GM18511 (cell line): ENCODE measurements at regions not wholly inside any gene's neighbourhood (a gene's known extent, or its start where the extent isn't known, plus 50 kb on each side); places are given as distances from the start of the nearest gene placed in this dataset.
A peak's percentile ranks its signal among the peaks of the same experiment; 100 is the strongest.

Experiments
- ATAC-seq: cut with Tn5 transposase; IDR thresholded peaks from one replicate; pipeline ENCODE4 v1.9.1; 2021; ENCODE audit warnings: mild to moderate bottlenecking, moderate library complexity; ENCODE audit not compliant: unreplicated experiment

DNA sequence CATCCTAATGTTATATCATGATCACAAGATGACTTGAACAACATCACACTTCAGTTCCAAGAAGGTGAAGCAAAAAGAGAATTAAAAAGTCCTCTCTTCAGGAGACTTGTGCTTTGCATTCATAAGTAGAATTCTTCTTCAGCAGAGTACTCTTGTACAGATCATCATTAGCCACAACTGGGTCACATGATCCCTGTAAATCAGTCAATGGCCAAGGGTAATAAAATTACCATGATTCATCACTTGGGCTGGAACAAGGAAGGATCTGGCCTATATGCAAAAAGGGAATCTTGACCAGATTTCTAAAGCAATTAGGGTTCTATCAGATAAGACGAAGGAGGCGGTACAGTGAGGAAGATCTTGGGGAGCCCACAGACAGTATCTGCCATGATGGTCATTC is 458.0 kb upstream of the DEPDC1 start:
- no peak for ATAC-seq

DNA sequence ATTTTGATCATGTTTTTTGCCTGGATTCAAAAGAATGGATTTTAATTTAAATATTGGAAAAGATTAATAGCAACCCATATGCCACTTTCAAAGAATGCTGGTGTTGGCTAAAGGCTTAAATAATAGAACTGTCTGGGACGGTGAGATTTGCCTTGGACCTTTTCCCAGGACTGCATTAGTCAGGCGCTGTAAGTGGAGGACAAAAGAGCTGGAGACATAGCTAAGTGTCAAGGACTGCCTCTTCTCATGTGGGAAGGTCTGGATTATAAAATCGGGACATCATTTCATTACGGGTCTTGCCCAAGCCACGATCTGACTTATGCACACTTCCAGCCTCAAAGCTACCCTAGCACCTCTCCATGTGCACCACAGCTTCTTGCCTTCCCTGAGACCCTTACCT is 458.5 kb upstream of the DEPDC1 start:
- ATAC-seq = no peak

DNA sequence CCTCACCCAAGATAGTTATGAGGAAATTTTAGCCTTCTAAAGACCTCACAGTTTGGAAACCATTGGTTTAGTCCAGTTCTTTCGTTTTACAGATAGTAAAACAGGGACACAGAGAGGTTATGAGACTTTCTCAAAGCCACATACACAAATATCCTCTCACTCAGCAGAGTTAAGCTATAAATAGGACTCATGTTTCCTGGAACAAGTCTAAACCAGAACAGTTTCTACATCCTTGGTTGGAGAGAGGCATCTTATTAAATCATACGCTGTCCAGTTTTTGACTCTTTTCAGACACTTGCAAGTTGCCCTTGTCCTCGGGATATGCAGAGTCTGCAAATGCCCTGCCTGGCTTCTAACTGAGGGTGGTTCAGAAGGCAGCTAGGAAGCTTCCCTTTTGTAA is 462.1 kb upstream of the DEPDC1 start:
- ATAC-seq = no peak

DNA sequence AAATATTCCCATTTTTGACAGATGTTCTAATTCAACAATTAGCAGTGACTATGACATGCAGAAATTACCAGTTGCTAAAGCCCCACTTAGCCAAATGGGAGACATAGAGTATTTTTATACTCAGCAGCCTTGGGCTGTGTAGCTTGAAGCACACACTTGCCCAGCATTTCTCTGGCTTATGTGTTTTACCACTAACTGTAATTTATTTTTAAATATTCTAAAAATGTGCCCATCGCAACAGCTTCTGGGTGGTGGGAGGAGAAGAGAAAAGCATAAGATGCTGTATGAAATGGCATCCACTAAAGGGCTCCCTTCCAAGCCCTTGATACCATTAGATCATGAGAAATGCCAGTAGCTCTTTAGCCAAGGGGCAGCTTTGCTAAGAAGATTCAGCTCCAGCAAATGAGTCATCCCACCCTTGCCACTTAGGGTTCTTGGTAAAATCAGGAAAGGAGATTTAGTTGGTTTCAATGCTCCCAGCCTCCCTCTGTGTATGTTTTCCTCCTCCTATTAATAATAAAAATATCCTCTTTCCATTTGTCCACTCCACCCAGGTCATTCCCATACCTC is 462.7 kb upstream of the DEPDC1 start:
- ATAC-seq = no peak

DNA sequence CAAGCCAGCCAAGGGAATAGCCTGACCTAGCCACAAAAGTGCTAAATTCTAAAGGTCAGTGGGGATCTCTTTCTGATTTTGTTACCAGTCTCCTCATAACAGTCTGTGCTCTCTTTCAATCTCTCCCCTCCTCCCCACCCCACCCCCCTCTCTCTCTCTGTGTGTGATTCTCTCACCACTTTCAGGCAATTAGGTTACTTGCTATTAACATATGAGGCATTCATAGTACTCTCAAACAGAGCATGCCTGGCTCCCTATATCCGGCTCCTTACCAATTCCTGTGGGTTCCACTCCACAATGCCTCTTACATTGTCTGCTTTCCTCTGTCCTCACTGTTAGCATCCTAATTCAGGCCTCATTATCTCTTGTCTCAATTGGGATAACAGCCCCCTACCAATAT is 464.3 kb upstream of the DEPDC1 start:
- no peak for ATAC-seq

DNA sequence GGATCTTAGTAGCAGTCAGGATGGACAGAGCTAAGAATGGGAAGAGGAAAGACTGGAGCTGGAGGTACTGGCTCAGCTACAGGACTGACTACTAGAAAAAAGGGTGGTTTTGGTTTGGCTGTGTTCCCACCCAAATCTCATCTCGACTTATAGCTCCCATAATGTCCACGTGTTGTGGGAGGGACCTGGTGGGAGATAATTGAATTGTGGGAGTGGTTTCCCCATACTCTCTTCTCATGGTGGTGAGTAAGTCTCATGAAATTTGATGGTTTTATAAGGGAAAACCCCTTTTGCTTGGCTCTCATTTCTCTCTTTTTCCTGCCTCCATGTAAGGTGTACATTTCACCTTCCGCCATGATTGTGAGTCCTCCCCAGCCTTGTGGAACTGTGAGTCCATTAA is 466.5 kb upstream of the DEPDC1 start:
- no peak for ATAC-seq

DNA sequence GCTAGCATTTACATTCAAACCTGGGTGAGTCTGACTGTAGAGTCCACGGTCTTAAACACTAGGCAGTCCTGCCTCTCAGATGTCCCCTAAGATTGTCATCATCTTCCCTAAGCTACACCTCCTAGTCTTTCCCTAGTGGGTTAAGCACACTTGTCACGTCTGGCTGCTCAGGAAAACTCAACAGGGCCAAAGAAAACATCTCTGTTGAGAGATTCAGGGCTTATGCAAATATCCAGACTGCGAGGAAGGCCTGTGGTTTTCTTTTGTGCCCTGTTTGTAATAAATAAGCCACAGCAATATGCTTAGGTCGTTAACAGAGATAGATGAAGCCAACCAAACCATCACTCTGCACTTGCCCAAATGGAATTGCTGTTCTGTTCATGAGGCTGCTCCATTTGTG is 472.6 kb upstream of the DEPDC1 start:
- ATAC-seq = peak; percentile 65

DNA sequence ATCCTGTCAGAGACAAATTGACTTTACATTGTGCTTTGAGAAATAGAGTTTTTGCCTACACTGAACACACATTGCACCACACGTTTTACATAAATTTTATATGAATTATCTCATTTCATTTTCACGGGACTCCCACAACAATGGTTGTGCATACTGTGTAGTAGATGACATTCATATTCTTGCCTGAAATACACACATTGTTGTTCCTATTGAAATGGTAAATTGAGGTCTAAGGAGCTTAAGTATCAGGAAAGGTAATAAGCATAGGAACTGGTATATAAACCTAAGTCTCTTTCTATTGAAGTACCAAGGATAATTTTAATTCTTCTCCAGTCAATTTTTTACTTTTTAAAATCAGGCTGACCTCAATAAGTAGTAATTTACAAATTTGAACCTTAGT is 473.7 kb upstream of the DEPDC1 start:
- no peak for ATAC-seq

DNA sequence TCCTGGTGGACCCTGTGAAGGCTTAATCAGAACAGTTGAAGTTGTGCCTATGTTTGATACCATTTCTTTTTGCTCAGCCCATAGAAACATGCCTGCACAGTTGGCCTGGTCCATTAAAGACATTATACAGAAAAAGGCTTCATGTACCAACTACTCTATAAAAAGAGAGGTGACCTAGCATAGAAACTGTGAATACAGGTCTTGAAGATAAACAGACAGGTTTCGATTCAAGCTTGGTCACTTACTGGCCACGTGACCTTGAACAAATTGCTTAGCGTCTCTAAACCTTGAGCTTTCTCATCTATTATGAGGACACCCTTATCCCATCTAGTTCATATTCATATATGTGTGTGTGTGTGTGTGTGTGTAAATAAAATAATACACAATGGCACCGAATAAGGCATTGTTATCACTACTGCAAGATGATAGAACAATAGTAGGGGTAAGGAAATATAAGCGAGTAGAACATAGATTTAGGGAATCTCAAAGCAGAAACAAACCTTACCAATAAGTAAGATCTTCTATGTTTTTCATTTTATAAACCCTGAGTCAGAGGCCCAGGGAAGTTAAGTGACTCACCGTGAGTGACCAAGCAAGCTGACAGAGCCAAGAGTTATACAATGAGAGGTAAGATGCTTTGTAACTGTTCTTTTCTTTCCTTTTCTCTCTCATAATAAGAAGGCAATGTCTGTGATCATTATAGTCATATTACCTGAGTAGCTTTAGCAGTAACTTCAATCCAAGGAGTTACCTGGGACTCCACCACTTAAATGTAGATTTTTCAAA is 476.8 kb upstream of the DEPDC1 start:
- no peak for ATAC-seq

DNA sequence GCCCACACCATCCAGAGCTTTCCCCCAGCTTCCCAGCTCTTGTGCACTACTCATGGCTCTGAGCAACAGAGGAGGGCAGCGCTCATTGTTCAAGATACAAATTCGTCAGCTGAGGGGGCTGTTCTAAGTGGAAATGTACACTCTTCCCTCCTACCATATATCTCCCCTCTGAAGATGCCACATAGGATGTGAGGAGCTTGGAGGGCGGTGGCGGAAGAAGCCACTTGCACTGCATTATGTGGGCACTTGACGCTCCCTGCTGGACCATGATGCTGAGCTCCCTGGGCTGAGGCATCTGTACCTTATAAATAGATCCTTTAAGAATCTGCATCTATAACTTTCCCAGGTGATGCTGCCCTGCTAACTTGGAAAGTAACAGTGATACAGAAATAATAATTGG is 477.6 kb upstream of the DEPDC1 start:
- ATAC-seq = no peak

DNA sequence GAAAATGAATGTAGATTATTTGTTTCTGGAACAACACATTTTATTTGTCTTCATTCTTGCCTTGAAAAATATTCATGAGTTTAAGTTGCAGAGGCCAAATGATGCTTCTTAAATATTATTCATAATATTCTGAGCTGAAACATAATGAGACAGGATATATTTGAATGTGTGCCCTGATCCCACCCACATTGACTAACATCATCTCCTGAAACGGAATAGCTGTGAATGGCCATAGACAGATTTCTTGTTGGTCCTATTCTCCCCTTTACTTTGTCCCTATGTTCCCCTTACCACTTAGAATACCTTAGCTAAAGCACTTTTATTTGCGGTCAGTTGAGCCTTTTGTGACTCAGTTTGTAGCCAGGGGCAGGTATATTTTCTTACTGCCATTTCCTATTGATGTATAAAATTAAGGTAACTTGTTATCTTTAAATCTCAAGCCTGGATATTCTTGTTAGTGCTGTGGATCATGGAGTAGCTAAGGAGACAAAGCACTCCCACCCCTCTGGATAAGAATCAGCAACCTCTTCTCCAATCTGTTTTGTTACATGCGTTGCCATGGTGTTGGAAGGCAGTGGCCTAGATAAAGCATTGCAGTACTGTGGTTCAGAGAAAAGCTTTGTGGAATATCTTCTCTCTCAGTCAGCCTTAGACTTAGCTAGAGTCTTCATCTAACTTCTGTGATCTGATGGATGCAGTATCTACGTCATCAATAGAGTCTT is 478.5 kb upstream of the DEPDC1 start:
- ATAC-seq = no peak

DNA sequence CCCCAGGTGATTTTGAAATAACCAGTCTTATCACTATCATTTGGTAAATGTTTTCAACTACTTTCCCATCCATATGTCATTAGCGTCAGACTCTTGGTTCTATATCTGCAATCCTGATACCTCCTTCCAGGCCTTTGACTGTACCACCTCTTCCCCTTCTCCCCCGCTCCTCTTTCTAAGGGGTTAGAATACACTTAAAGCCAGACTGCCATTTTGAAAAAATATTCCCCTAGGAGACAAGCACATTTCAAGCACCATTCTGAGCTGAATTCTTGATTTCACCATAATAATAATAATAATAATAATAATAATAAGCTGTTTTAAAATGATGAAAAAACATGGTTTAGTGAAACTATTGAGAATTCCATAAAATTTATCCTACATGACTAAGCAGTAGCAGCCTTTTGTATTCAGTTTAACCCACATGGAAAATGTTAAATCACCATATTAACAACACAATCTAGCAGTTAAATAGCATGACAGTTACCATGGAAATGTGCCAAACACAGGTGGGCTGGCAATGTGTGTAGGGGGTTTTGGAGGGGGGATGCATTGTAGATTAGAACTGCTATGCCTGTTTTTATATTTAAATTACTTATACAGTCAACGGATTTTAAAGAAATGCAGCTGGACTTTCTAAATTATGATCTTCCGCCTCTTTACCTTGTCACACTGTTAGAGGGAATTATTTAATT is 480.2 kb upstream of the DEPDC1 start:
- no peak for ATAC-seq

DNA sequence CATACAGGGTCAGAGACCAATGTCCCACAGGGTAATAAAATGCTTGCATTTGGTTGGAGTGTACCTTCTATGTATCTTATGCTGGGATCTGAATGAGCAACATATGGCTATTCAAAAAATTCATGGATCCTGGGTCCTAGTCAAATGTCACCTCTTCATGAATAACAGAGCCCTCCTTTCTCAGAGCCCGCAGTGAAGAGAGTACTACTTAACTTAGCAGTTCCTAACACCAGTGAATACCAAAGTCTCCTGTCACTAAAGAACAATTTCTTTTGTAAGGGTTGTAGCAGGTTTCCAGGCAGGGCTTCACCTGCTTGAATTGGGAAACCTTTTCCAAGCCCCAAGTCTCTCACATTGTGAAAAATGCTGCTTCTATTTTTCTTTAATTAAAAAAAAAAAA is 483.0 kb upstream of the DEPDC1 start:
- no peak for ATAC-seq

DNA sequence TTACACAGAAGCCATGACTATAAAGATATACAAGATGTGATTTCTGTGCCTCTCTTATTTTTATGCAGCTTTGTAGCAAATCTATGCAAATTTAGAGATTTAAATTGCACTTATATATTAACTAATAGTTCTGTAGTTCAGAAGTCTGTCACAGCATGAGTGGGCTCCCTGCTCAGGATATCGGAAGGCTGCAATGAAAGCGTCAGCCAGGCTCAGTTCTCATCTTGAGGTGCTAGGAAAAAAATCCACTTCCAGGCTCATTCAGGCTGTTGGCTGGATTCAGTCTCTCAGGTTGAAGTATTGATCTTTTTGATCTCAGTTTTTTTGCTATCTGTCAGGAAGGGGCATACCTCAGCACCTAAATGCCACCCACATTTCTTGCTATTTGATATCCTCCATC is 487.4 kb upstream of the DEPDC1 start:
- no peak for ATAC-seq

DNA sequence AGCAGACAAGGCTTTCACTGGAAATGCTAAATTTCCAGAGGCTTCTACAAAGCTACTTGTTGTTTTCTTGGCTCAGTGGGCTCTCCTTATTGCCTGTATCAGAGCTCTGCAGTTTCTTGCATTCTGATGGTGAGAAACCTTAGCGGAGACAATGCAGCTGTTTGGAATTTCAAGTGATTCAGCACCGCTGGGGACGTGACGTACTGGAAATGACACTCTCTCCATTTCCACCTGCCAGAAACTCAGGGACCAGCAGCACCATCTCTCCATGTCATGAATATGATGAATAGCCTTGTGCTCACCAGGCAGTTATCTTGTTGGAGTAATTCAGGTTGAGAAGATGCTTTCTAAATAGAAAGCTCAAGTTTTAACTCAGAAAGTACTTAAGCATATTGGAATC is 497.2 kb upstream of the DEPDC1 start:
- no peak for ATAC-seq

DNA sequence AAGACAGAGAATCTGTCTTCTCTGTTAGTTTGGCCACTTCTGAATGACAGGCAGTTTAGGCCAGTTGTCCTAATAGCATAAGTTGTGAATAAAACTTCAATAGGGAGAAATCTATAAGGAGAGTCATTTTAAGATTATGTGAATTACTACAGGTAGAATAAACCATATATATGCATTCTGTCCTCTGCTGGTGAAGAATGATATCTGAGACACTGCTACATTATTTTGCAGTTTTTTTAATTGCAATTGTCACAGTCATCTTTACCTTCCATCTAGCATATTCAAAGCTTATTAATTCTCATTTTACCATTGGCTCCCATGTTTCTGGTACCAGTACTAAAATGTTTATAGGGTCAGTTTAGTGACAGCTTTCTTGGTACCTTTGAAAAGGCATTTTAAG is 519.6 kb upstream of the DEPDC1 start:
- no peak for ATAC-seq

DNA sequence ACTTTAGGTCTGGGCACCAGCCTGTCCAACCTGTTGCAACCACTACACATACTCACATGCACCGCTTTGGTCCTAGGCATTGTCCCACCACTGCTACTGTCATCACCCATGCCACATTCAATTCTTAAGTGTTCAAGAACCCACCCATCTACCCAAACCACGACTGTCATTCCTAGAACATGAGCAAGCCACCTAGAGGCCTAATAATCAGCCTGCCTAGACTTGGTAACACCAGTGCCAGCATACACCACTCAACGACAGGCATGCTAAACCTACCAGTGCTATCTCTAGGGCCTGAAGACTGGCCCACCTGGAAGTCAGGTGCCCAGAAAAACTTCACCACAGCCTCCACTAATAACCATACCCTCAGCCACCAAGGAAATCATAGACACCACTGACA is 532.8 kb upstream of the DEPDC1 start:
- no peak for ATAC-seq

DNA sequence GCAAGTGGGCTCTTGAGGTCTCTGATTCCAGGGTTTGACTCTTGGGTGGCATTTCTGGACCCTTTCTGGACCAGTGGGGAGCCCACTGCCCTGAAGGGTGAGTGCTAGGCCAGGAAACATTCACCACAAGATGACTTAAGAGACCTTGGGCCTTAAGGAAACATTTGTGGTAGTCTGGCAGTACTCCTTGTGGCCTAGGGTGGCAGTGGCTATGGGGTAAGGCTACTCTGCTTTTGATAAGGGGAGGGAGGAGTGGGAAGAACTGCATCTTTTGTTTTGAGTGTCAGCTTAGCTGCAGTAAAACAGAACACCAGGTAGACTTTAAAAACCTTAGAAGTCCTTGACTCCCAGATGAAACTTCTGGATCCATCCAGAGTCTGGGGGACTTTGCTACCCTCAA is 529.3 kb upstream of the LRRC7 start:
- no peak for ATAC-seq

DNA sequence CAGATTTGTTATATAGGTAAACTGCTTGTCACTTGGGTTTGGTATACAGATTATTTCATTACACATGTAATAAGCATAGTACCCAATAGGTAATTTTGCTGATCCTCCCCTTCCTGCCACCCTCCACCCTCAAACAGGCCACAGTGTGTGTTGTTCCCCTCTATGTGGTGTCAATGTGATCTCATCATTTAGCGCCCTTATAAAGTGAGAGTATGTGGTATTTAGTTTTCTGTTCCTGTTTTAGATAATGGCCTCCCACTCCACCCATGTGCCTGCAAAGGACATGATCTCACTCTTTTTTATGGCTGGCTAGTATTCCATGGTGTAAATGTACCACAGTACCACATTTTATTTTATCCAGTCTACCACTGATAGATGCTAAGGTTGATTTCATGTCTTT is 522.1 kb upstream of the LRRC7 start:
- ATAC-seq = no peak

DNA sequence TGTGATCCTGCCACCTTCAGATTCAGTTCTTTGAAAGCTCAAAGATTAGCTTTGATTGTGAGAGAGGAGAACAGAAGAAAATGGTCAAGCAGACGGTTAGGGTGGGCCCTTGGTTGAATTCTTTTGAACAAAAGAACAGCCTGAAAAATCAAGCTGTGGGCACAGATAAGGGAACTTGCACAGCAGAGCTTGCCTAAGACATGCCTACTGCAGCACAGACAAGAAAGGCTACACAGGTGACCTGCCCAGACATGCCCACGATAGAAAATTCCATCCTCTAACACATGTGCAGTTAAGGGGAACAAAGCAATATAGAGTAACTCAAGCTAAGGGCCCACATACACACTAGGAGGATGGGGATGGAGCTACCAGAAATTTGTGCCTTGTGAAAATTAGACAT is 512.5 kb upstream of the LRRC7 start:
- ATAC-seq = peak; percentile 68

DNA sequence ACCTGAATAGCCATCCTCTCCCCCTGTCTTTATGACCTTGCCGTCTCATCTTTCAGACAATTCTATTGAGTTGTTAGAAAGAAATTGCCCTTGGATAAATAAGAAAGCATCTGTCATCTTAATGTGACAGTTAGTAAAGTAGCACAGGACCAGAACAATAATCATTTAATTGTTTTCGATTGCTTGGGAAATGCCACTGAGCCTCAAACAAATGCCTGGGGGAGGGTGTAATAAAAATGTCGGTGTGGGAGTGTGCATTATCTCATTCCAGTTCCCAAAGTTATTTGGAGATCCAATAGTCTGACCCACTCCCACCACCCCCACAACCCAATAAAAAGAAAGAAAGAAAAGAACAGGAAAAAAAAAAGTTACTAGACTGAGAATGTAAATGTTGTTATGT is 509.3 kb upstream of the LRRC7 start:
- ATAC-seq = no peak
